ENCODE measurements at regions not wholly inside any gene's neighbourhood (a gene's known extent, or its start where the extent isn't known, plus 50 kb on each side); places are given as distances from the start of the nearest gene placed in this dataset.
"Not testable (repeated sequence)": the region's sequence is repeated elsewhere in the genome, so short reads cannot be mapped to it uniquely, and the experiment has no call there.

GRCh38 chr9:71268871-71269635, 147.6 kb upstream of the TRPM3 start:
- no peak for DNase-seq

- no peak for DNase-seq
Observed at GRCh38 chr9:71263451-71263850, 142.0 kb upstream of the TRPM3 start.

GRCh38 chr9:71260419-71260818, 139.0 kb upstream of the TRPM3 start:
- DNase-seq = not testable (repeated sequence)

- no peak for DNase-seq
Observed at GRCh38 chr9:71254592-71255277, 133.3 kb upstream of the TRPM3 start.

- no peak for DNase-seq
Observed at GRCh38 chr9:71253011-71253410, 131.6 kb upstream of the TRPM3 start.

GRCh38 chr9:71250581-71250980, 129.2 kb upstream of the TRPM3 start:
- no peak for DNase-seq

- DNase-seq = peak; percentile 40
Observed at GRCh38 chr9:71249729-71250317, 128.4 kb upstream of the TRPM3 start.

GRCh38 chr9:71245651-71246050, 124.2 kb upstream of the TRPM3 start:
- no peak for DNase-seq

GRCh38 chr9:71243951-71244350, 122.5 kb upstream of the TRPM3 start:
- DNase-seq = no peak

GRCh38 chr9:71242081-71242480, 120.7 kb upstream of the TRPM3 start:
- DNase-seq = no peak

- no peak for DNase-seq
Observed at GRCh38 chr9:71237051-71237450, 115.6 kb upstream of the TRPM3 start.

GRCh38 chr9:71233646-71234045, 112.2 kb upstream of the TRPM3 start:
- no peak for DNase-seq

GRCh38 chr9:71223953-71224538, 102.6 kb upstream of the TRPM3 start:
- DNase-seq = no peak

- DNase-seq = no peak
Observed at GRCh38 chr9:71218774-71219173, 97.4 kb upstream of the TRPM3 start.

- DNase-seq = no peak
Observed at GRCh38 chr9:71213633-71214032, 92.2 kb upstream of the TRPM3 start.

GRCh38 chr9:71210326-71210725, 88.9 kb upstream of the TRPM3 start:
- DNase-seq = no peak

GRCh38 chr9:71209890-71210289, 88.5 kb upstream of the TRPM3 start:
- no peak for DNase-seq

- DNase-seq = no peak
Observed at GRCh38 chr9:71202931-71203330, 81.5 kb upstream of the TRPM3 start.

GRCh38 chr9:71191708-71192107, 70.3 kb upstream of the TRPM3 start:
- DNase-seq = no peak

- no peak for DNase-seq
Observed at GRCh38 chr9:71183251-71183650, 61.8 kb upstream of the TRPM3 start.

GRCh38 chr9:71179183-71179582, 57.8 kb upstream of the TRPM3 start:
- no peak for DNase-seq

- DNase-seq = no peak
Observed at GRCh38 chr9:71177901-71178300, 56.5 kb upstream of the TRPM3 start.

GRCh38 chr9:71171517-71171916, 50.1 kb upstream of the TRPM3 start:
- DNase-seq = no peak

Measured in kidney glomerular epithelial cell (primary cell).